ENCODE measurements at regions not wholly inside any gene's neighbourhood (a gene's known extent, or its start where the extent isn't known, plus 50 kb on each side); places are given as distances from the start of the nearest gene placed in this dataset.

- TF ChIP-seq CTCF (IDR thresholded peaks at IDR 0.05): no peak
- no peak for ATAC-seq
- no peaks in the 10 kb centered on the region for H3K9me3 ChIP-seq
- H3K36me3 ChIP-seq: no peaks in the 10 kb centered on the region
- H3K4me1 ChIP-seq: no peaks in the 10 kb centered on the region
- no peak for DNase-seq
- intact Hi-C loops (cut with DNase I): no loop called here
- H3K27ac ChIP-seq: no peak overlapping the region
- no peak overlapping the region for H3K4me3 ChIP-seq
- H3K27me3 ChIP-seq: no peaks in the 10 kb centered on the region
Measured at GRCh38 chr6:145060714-145061113, 674.6 kb downstream of the EPM2A start.

GRCh38 chr6:145063091-145063490, 672.2 kb downstream of the EPM2A start:
- Histone ChIP-seq H3K4me1 (no peaks in the 10 kb centered on the region), H3K9me3 (no peaks in the 10 kb centered on the region), H3K4me3 (no peak overlapping the region), H3K27me3 (no peaks in the 10 kb centered on the region), H3K27ac (no peak overlapping the region), H3K36me3 (no peaks in the 10 kb centered on the region)
- ATAC-seq: no peak
- intact Hi-C loops (cut with DNase I): no loop called here
- no peak for DNase-seq
- no peak for TF ChIP-seq CTCF (IDR thresholded peaks at IDR 0.05)

- no peaks in the 10 kb centered on the region for H3K4me1 ChIP-seq
- no peaks in the 10 kb centered on the region for H3K36me3 ChIP-seq
- H3K4me3 ChIP-seq: no peak overlapping the region
- no peaks in the 10 kb centered on the region for H3K9me3 ChIP-seq
- H3K27ac ChIP-seq: no peak overlapping the region
- no peak for TF ChIP-seq CTCF (IDR thresholded peaks at IDR 0.05)
- ATAC-seq (no peak), DNase-seq (no peak)
- intact Hi-C loops (cut with DNase I): no loop called here
- H3K27me3 ChIP-seq: no peaks in the 10 kb centered on the region
Measured at GRCh38 chr6:145067430-145067829, 667.9 kb downstream of the EPM2A start.

DNA sequence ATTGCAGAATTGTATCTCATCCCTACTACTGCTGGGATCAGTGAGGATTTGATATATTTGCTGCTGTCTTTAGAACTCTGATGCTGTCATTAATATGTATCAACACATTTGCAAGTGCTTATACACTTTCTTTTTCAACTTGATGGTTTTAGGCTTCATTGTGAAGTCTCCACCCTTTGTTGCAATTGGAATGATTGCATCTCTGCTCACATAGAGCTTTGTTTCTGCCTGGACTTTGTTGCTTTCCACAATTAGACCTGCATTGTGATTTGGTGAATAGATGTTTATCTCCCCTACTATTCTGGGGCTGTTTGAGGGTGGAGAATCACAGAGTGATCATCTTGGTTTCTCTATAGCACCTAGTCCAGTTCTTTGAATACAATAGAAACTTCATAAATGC, 666.7 kb downstream of the EPM2A start:
- Histone ChIP-seq H3K4me1 (no peaks in the 10 kb centered on the region), H3K27ac (no peak overlapping the region), H3K27me3 (no peaks in the 10 kb centered on the region), H3K36me3 (no peaks in the 10 kb centered on the region), H3K4me3 (no peak overlapping the region), H3K9me3 (no peaks in the 10 kb centered on the region)
- intact Hi-C loops (cut with DNase I): no loop called here
- no peak for DNase-seq
- TF ChIP-seq CTCF (IDR thresholded peaks at IDR 0.05): no peak
- no peak for ATAC-seq

GRCh38 chr6:145069966-145070365, 665.4 kb downstream of the EPM2A start:
- intact Hi-C loops (cut with DNase I): no loop called here
- no peak overlapping the region for H3K4me3 ChIP-seq
- H3K27ac ChIP-seq: no peak overlapping the region
- ATAC-seq (no peak), DNase-seq (no peak)
- no peaks in the 10 kb centered on the region for H3K27me3 ChIP-seq
- H3K36me3 ChIP-seq: no peaks in the 10 kb centered on the region
- no peak for TF ChIP-seq CTCF (IDR thresholded peaks at IDR 0.05)
- H3K9me3 ChIP-seq: no peaks in the 10 kb centered on the region
- no peaks in the 10 kb centered on the region for H3K4me1 ChIP-seq
